IPS DF 19.7 (cell line): ENCODE measurements at regions not wholly inside any gene's neighbourhood (a gene's known extent, or its start where the extent isn't known, plus 50 kb on each side); places are given as distances from the start of the nearest gene placed in this dataset.

Source experiments
- DNase-seq: peaks from one replicate; pipeline ENCODE4 v3.0.0-alpha.2; 2013; ENCODE audit warnings: low read depth, low spot score

DNA sequence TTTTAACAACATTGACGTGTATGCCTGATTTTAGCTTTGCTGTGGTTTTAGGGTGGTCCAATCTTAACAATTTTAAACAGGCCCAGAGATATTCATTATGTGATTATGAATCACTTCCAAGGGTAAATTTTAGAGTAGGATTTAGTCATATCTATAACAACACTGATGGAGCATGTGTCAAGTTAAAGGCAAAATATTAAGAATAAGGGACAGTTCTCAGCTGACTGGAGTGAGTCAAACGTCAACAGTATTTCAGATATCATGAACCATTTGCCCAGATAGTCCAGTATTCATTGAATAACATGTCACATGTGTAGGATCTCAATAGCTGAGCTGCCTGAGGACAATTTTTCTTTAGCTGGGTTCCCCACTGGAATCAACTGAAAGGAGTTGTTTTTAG is 61.3 kb upstream of the VCX2 start:
- DNase-seq: no peak

- DNase-seq: no peak
Measured at GRCh38 chrX:8233091-8233490, 62.0 kb upstream of the VCX2 start.

DNA sequence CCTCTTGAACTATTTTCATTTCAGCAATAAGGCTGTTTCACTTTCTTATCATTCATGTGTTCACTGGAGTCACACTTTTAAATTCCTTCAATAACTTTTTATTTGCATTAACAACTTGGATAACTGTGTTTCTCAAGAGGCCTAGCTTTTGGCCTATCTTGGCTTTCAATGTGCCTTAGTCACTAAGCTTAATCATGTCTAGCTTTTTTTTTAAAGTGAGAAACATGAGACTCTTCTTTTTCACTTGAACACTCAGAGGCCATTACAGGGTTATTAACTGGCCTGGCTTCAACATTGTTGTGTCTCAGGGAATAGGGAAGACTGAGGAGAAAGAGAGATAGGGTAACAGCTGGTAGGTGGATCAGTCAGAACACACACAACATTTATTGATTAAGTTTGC is 64.0 kb upstream of the VCX2 start:
- DNase-seq: no peak

DNA sequence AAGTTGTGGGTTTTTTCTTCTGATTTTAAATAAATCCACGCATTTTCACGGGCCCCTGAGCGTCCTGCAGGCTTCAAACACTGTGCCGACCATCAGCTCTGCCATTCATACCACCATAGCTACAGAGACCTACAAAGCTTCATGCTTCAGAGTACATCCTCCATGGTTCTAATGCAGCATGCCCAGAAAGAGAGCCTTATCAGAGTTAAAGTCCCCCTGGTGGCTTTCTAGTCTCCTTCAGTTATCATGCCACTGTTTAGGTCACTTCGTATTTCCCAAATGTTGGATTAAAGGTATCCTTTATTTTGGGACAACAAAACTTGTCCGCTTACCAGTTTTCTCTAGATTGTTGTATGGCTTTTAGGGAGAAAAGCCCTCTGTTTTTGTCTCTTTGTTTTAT is 66.7 kb upstream of the VCX2 start:
- no peak for DNase-seq

GRCh38 chrX:8242431-8243020 is 71.5 kb upstream of the VCX2 start:
- no peak for DNase-seq

DNA sequence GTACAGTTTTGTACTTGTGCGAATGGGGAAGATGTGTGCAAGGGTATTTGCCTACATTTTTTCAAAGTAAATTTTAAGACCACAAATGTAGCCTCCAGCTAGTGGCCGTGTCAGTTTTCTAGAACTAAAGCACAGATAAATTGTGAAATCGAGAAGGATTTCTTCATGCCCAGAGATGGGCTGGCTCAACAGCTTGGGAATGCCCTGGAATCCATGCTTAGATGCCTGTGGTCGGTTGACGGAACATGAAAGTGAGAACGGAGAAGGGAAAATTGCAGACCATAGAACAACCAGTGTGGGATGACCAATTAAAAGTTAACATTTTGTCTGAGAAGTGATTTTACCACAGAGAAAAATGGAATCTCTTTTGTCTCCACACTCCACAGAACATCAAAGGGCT is 73.2 kb upstream of the VCX2 start:
- DNase-seq: no peak

GRCh38 chrX:8245411-8245810 is 74.3 kb upstream of the VCX2 start:
- DNase-seq: no peak

- no peak for DNase-seq
Measured at GRCh38 chrX:8253096-8253495, 82.0 kb upstream of the VCX2 start.

DNA sequence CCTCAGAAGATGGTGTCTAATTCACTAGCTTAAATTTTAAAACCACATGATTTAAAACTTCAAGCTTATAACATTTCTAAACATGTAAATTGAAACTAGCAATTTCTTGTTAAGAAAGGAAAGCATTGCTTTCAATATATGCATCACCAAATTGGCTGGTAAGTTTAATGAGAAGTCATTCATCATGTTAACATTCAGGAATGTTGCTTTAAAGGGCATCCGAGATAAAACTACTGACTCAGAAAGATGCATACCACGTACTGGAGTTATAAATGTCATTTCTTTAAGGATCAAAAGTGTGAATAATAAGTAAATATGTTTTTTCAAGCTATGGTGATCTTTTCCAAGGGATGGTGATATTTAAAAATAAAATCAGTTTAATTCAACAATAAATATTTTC is 83.3 kb upstream of the VCX2 start:
- no peak for DNase-seq

DNA sequence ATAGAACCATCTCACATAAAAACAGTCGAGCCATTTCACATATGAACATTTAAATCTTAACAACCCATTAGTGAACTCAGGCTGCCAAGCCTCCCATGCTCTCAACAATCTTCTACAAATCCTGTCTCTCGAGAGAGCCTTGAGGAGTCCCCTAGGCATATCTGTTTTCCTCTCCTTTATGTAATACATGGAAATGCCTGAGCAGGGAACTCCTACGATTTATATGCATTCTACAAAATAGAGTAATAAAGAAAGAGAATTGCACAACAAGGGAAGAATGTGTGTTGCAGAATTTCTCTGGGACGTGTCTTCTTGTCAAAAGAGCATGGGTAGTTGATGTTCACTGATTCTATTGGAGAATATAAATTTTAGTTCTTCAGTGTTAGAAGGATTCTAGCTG is 101.8 kb upstream of the VCX2 start:
- no peak for DNase-seq

DNA sequence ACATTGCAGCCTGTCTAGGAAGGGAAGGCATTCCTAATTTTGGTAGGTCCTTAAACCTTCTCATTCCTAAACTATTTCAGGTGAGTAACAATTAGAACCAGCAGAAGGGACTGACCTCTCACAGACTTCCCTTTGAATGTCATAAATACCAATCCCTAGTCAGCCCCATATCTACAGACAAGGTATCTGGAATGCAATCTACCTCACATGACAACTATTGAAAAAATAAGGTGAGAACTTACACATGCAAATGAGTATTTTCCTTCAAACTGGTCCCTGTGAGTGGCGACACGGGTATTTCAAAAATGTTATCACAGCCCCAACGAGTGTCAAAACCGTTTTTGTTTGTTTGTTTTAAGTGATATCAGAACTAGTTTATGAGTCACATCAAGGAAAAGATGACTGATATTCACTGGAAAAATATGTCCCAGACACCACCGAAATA is 102.4 kb upstream of the VCX2 start:
- no peak for DNase-seq

- DNase-seq: no peak
Measured at GRCh38 chrX:8274170-8274569, 103.1 kb upstream of the VCX2 start.

GRCh38 chrX:8278557-8278956 is 107.5 kb upstream of the VCX2 start:
- no peak for DNase-seq

DNA sequence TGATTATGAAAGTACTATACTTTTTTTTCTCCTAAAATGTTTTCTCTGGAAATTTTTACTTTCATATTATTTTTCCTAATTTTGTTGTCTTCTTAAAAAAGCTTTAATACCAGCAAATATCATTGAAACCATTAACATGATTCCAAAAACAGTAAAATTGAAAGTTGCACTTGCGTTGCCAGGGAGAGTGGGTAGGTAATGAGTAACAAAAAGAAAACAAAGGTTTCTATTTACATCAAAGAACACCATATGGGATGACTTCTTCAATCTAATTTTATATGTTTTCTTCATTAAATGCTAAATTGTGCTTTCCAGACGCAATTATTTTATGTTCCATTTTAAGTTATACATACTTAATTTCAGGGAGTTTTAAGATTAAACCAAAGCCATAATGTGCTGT is 108.3 kb upstream of the VCX2 start:
- no peak for DNase-seq

- no peak for DNase-seq
Measured at GRCh38 chrX:8284131-8284530, 113.1 kb upstream of the VCX2 start.

DNA sequence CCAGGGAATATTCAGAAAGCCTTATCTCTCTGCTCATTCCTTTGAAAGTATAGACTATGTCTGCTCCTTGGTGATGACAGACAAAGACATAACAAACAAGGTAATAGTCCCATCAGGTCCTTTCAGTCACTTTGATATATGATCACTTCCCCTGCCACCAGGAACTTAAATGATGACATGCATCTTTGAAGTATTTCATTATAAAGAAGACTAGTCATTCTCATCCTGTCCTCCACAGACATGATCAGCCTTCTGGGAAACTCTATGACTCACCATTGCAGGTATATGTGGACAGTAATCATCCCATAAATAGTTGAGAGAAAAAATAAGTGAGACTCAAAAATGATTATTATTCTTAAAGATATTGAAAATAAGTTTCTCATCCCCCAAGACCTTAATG is 117.5 kb upstream of the VCX2 start:
- no peak for DNase-seq

DNA sequence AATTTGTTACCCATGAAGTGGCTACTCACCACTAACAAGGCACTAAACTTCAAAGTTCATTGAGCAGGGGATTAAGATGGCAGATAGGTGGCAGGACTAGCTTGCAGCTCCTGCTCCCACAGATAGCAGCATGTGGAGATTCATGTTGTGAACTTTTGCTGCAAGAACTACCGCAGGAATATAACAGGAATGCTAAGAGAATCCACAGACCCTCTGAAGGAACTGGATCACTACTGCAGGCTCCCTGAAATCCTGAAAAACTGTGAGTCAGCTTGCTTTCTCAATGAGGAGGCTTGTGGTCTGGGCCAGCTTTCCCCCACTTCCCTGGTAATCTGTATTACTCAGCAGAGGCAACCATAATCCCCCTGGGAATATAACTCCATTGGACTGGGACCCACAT is 118.5 kb upstream of the VCX2 start:
- DNase-seq: no peak

DNA sequence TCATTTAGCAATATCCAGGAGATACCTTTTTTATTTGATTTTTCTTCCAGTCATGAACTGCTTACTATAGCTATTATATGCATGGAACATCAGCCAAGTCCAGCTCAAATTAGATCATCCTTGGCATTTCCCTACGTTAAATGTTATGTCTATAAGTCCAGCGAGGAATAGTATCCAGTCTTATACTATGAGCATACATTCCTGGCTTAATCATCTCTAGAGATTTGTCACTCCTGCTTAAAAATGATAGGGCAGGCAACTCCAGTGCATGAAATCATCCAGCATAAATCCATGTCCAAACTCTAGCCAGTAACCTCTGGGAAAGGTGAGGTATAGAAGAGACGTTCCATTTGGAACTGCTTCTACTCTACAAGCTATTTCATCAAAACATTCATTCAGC is 126.7 kb upstream of the VCX2 start:
- DNase-seq: no peak

DNA sequence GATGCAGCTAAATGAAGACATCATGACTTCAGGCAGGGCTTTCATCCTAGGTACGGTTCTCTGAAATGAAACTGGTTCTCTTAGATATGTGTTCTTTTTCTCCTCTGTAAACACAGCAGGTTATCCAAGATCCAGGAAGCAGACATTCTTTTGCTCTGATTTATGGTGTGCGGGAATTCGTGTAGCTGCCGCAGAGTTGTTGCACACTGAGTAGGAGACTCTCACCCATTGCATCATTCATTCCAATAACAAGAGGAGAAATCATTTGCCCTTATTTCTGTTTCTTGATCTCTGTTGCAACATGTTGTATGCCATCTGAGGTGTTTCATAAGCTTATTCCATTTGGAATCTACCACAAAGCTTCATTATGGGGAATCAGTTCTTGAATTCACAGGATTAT is 133.6 kb upstream of the VCX2 start:
- DNase-seq: no peak

DNA sequence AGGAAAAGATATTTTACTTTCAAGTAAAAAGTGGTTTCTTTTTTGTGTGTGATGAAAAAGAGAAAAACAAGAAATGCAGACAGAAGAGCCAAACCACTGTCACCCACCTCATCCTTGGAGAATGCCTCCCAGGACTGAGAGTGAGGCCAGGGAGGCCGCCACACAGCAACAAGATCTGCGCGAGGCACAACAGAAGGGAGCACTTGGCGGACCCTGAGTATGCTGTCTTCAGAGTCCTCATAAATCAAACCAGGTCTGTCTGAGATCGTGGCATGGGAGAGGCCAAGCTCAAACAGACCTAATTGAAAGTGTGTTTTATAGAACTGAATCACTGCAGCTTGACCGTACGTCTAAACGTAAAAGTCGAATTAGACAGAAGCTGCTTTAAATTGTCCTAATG is 134.3 kb upstream of the VCX2 start:
- no peak for DNase-seq

DNA sequence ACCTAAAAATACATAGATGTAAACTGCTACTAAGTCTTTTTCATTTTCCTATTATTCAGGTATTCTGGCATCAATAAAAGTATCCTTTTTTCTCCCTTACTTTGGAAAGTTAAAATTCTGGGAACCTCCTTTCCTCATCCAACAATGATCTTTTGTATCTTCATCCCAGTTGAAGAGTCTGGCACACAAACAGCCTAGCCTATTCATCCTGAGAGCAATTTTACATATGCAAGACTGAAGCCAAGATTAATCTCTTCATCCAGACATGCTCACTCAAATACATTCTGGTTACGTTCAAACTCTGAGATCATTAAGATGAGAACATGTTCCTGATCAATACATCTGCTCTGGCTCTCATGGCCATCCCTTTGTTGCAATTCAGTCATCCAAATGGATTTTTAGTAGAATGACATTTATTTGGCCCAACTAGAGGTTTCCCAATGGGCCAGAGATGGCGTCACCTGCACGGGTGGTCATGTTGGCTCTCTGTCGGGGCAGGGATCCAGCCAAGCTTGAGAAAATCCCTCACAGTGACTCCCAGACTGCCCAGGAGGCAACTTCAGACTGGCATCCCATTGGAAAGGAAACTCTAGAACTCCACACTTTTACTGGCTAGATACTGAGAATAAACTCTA is 135.3 kb upstream of the VCX2 start:
- no peak for DNase-seq

DNA sequence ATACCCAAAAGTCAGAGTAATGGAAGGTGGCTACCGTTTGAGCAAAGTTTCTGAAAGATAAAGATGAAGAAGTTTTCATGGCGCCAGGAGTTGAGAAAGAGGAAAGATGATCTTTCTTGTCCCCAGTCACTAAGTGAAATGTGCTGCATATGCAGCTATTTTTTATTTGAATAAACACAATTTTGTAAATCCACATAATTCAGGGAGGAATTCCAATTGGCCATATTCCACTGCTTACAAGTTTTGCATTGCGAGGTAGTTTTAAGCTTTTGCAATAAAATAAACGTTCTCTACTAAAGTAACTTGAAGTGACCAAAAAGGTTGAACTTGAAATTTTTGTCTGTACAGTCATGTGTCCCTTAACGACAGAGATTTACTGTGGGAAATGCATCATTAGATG is 139.3 kb upstream of the VCX2 start:
- DNase-seq: no peak

- DNase-seq: no peak
Measured at GRCh38 chrX:8313844-8314243, 142.8 kb upstream of the VCX2 start.

DNA sequence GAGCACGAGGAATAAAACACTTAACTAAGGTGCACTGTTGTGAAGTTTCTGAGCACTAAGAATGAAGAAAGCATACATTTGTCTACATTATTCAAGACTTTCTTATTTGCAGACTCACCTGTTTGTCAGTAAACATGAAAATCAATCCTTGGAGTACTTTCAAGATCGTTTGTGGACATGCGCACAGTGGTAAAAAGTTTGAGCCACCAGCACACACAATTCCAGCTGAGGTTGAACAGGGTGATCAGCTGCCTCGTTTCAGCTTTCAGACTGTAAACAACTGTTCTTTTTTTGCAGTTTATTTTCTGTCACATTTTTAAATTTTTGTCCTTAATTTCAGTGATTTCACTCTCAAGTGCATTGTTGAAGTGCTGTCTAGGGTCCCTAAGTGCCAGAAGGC is 143.8 kb upstream of the VCX2 start:
- DNase-seq: no peak
